ENCODE measurements at regions not wholly inside any gene's neighbourhood (a gene's known extent, or its start where the extent isn't known, plus 50 kb on each side); places are given as distances from the start of the nearest gene placed in this dataset.
"Not testable (repeated sequence)": the region's sequence is repeated elsewhere in the genome, so short reads cannot be mapped to it uniquely, and the experiment has no call there.

DNA sequence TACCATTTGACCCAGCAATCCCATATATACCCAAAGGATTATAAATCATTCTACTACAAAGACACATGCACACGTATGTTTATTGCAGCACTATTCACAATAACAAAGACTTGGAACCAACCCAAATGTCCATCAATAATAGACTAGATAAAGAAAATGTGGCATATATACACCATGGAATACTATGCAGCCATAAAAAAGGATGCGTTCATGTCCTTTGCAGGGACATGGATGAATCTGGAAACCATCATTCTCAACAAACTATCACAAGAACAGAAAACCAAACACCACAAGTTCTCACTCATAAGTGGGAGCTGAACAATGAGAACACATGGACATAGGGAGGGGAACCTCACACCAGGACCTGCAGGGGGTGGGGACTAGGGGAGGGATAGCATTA is 130.6 kb upstream of the DUSP22 start:
- H3K4me3 Mint-ChIP-seq: not testable (repeated sequence)
- H3K27me3 Mint-ChIP-seq: peaks cover 24% of the 10 kb centered on the region

GRCh38 chr6:164720-165119 is 127.6 kb upstream of the DUSP22 start:
- POLR2A ChIA-PET: interaction anchor here (0.6 kb wide), 1 partner anchor 17 kb away, joined by 5 read pairs; no protein-coding TSS in a partner anchor
- CTCF ChIA-PET: no interaction called here
- no peak for TF ChIP-seq CTCF (IDR thresholded peaks at IDR 0.05)
- H3K27me3 Mint-ChIP-seq: peaks cover 8% of the 10 kb centered on the region
- intact Hi-C loops (cut with micrococcal nuclease): no loop called here
- no peak overlapping the region for H3K27ac Mint-ChIP-seq
- H3K36me3 Mint-ChIP-seq (ENCODE audit: low read depth): no peaks in the 10 kb centered on the region
- H3K4me1 Mint-ChIP-seq: no peaks in the 10 kb centered on the region
- no peaks in the 10 kb centered on the region for H3K9me3 Mint-ChIP-seq
- no peak for DNase-seq
- no peak for ATAC-seq (ENCODE audit: low read depth)
- no peak overlapping the region for H3K4me3 Mint-ChIP-seq

More for the DNA sequence above, 130.6 kb upstream of the DUSP22 start:
- H3K27ac Mint-ChIP-seq; ATAC-seq (ENCODE audit: low read depth); H3K36me3 Mint-ChIP-seq (ENCODE audit: low read depth); intact Hi-C loops (cut with micrococcal nuclease); CTCF ChIA-PET; POLR2A ChIA-PET; H3K9me3 Mint-ChIP-seq; DNase-seq; H3K4me1 Mint-ChIP-seq: not testable (repeated sequence)

DNA sequence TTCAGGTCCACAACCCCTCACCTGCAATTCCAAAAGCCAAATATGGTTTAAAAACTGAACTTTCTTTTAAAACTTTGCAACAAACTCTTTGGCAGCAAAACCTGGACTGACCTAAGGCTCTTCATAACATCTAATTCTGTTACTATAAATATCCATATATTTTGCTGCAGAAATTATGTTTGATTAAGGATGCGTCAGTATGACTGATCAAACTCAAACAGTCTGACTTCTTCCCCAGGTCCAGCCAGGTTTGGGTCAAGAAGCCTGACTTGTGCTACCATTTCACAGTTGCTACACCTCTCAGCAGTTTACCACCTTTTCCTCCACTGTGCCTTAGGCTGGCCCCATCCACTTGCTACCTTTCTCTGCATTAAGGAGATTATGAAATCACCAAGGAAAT is 127.0 kb upstream of the DUSP22 start:
- intact Hi-C loops (cut with micrococcal nuclease): no loop called here
- H3K4me1 Mint-ChIP-seq: no peaks in the 10 kb centered on the region
- TF ChIP-seq CTCF (IDR thresholded peaks at IDR 0.05): no peak
- POLR2A ChIA-PET: no interaction called here
- no peak overlapping the region for H3K4me3 Mint-ChIP-seq
- H3K9me3 Mint-ChIP-seq: no peaks in the 10 kb centered on the region
- ATAC-seq (ENCODE audit: low read depth): no peak
- CTCF ChIA-PET: no interaction called here
- peaks cover 6% of the 10 kb centered on the region for H3K27me3 Mint-ChIP-seq
- no peak overlapping the region for H3K27ac Mint-ChIP-seq
- no peaks in the 10 kb centered on the region for H3K36me3 Mint-ChIP-seq (ENCODE audit: low read depth)
- DNase-seq: no peak

DNA sequence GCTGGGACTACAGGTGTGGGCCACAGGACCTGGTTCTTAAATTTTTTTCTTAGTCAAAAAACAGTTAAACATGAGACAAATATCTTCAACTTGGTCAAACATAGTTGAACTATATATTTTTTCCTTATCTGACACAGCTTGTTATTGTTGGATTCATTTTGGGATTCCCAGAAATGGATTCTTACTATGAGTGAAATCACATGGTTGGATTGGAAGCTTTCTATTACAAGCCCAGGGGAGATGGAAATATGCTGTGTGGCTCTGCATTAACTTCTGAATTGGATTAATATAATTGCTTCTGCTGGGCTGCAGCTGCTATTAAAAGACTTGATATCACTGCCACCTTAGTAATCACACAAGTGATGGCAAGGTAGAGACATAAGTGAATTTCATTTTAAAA is 126.4 kb upstream of the DUSP22 start:
- DNase-seq (no peak), ATAC-seq (ENCODE audit: low read depth) (no peak)
- TF ChIP-seq CTCF (IDR thresholded peaks at IDR 0.05): no peak
- Mint-ChIP-seq H3K27ac (no peak overlapping the region), H3K9me3 (no peaks in the 10 kb centered on the region), H3K4me1 (no peaks in the 10 kb centered on the region), H3K27me3 (peaks cover 2% of the 10 kb centered on the region), H3K4me3 (no peak overlapping the region), H3K36me3 (ENCODE audit: low read depth) (no peaks in the 10 kb centered on the region)
- POLR2A ChIA-PET: no interaction called here
- intact Hi-C loops (cut with micrococcal nuclease): no loop called here
- CTCF ChIA-PET: interaction anchor here (0.6 kb wide), 1 partner anchor 584 kb away, joined by 3 read pairs; no protein-coding TSS in a partner anchor

GRCh38 chr6:168865-169455 is 123.3 kb upstream of the DUSP22 start:
- Mint-ChIP-seq H3K9me3 (peaks cover 2% of the 10 kb centered on the region), H3K27ac (no peak overlapping the region), H3K4me1 (peaks cover 2% of the 10 kb centered on the region), H3K36me3 (ENCODE audit: low read depth) (no peaks in the 10 kb centered on the region), H3K4me3 (no peak overlapping the region), H3K27me3 (no peaks in the 10 kb centered on the region)
- intact Hi-C loops (cut with micrococcal nuclease): no loop called here
- ChIA-PET POLR2A (no interaction called here), CTCF (interaction anchor here (0.7 to 1.3 kb wide), 4 partner anchors 11 to 422 kb away, joined by 3 to 8 read pairs (median 4); no protein-coding TSS in a partner anchor)
- DNase-seq (no peak), ATAC-seq (ENCODE audit: low read depth) (no peak)
- TF ChIP-seq CTCF (IDR thresholded peaks at IDR 0.05): peak; percentile 54

DNA sequence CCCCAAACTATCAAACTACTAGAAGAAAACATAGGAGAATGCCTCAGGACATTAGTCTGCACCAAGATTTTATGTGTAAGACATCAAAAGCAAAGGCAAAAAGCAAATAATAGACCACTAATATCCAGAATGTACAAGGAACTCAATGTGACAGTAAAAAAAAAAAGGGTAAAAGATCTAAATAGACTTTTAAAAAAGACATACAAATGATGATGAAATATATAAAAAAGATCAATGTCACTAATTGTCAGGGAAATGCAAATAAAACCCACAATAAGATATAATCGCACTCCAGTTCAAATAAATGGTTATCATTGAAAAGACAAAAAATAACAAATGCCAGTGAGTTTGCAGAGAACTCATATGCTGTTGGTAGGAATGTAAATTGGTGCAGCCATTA is 118.3 kb upstream of the DUSP22 start:
- no peak for TF ChIP-seq CTCF (IDR thresholded peaks at IDR 0.05)
- H3K27me3 Mint-ChIP-seq: no peaks in the 10 kb centered on the region

More for the DNA sequence above, 118.3 kb upstream of the DUSP22 start:
- Mint-ChIP-seq H3K9me3 (peaks cover 2% of the 10 kb centered on the region), H3K4me1 (peaks cover 6% of the 10 kb centered on the region), H3K4me3 (no peak overlapping the region), H3K27ac (no peak overlapping the region), H3K36me3 (ENCODE audit: low read depth) (no peaks in the 10 kb centered on the region)
- ChIA-PET CTCF (no interaction called here), POLR2A (no interaction called here)
- ATAC-seq (ENCODE audit: low read depth): no peak
- no peak for DNase-seq
- intact Hi-C loops (cut with micrococcal nuclease): no loop called here
